Loucy (cell line): ENCODE measurements at regions not wholly inside any gene's neighbourhood (a gene's known extent, or its start where the extent isn't known, plus 50 kb on each side); places are given as distances from the start of the nearest gene placed in this dataset.

ENCODE experiments used
- H2AFZ ChIP-seq: fragments of 200-600 bp; sonication (generic); 2 replicates; pipeline ENCODE4 v1.6.0; 2016; ENCODE audit warnings: antibody characterized with exemption, mild to moderate bottlenecking, low read length, moderate library complexity
- H3F3A ChIP-seq: fragments of 200-600 bp; 2 replicates; pipeline ENCODE4 v1.6.0; 2016; ENCODE audit warnings: antibody characterized with exemption, low read depth, mild to moderate bottlenecking
- H3K27me3 ChIP-seq: fragments of 200-600 bp; sonication (generic); 2 replicates; pipeline ENCODE4 v1.6.1; 2014; ENCODE audit warnings: low read length, mild to moderate bottlenecking; ENCODE audit not compliant: insufficient read depth, poor library complexity, severe bottlenecking
- H3K36me3 ChIP-seq: fragments of 200-600 bp; sonication (generic); 2 replicates; pipeline ENCODE4 v1.6.1; 2016; ENCODE audit warnings: low read length; ENCODE audit not compliant: insufficient read depth
- H3K4me1 ChIP-seq: fragments of 200-600 bp; sonication (generic); 2 replicates; pipeline ENCODE4 v1.5.1; 2014; ENCODE audit warnings: low read length, mild to moderate bottlenecking; ENCODE audit not compliant: insufficient read depth, poor library complexity, severe bottlenecking
- H3K4me2 ChIP-seq: fragments of 200-600 bp; sonication (generic); 2 replicates; pipeline ENCODE4 v1.6.0; 2014; ENCODE audit warnings: antibody characterized with exemption, low read length, low read depth, mild to moderate bottlenecking; ENCODE audit not compliant: poor library complexity, severe bottlenecking
- H3K4me3 ChIP-seq: fragments of 200-600 bp; sonication (generic); 2 replicates; pipeline ENCODE4 v1.5.1; 2014; ENCODE audit warnings: low read length, mild to moderate bottlenecking, mixed read lengths; ENCODE audit not compliant: poor library complexity, severe bottlenecking
- H3K79me2 ChIP-seq: fragments of 200-600 bp; sonication (generic); 2 replicates; pipeline ENCODE4 v1.6.1; 2014; ENCODE audit warnings: low read length; ENCODE audit not compliant: insufficient read depth
- H3K9ac ChIP-seq: fragments of 200-600 bp; sonication (generic); 2 replicates; pipeline ENCODE4 v1.6.0; 2014; ENCODE audit warnings: mild to moderate bottlenecking, low read depth, low read length, moderate library complexity; ENCODE audit not compliant: poor library complexity, severe bottlenecking
- H3K9me2 ChIP-seq: fragments of 200-600 bp; sonication (generic); replicated peaks from 2 replicates; pipeline ENCODE4 v1.6.1; 2016; ENCODE audit warnings: low read depth, low read length, mixed read lengths
- H3K9me3 ChIP-seq: fragments of 200-600 bp; sonication (generic); 2 replicates; pipeline ENCODE4 v1.6.1; 2014; ENCODE audit warnings: mild to moderate bottlenecking, antibody characterized with exemption, low read length, low read depth; ENCODE audit not compliant: insufficient read depth
- H4K20me1 ChIP-seq: fragments of 200-600 bp; sonication (generic); 2 replicates; pipeline ENCODE4 v1.6.0; 2014; ENCODE audit warnings: antibody characterized with exemption, low read length, mild to moderate bottlenecking; ENCODE audit not compliant: insufficient read depth, poor library complexity, severe bottlenecking
- EZH2phosphoT487 ChIP-seq: fragments of 200-600 bp; IDR thresholded peaks from 2 replicates; pipeline ENCODE4 v1.6.1; 2018; ENCODE audit warnings: antibody characterized with exemption, mild to moderate bottlenecking, moderate library complexity, borderline replicate concordance
- TF ChIP-seq, protein P1 (sequence below): fragments of 200-600 bp; sonication (generic); conservative IDR thresholded peaks from 2 replicates; pipeline ENCODE4 v1.5.1; 2014; ENCODE audit warnings: mild to moderate bottlenecking, antibody characterized with exemption, low read length

DNA sequence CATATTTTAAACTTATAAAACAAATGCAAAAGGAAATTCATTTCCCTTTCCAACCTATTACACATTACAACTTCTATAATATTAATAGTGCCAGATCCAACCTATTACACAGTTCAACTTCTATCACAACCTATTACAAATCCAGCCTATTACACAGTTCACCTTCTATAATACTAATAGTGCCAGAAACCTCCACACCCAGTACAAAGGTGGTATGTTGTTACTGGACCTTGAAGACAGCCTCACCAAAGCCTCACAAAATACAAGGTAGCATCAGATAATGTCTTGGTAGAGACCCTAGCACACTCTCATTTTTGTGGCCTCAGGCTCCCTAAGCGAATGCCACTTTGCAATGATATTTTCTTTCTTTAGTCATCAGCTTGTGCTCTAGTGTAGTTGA is 68.7 kb upstream of the PELI2 start:
- no peak overlapping the region for H3K4me2 ChIP-seq
- no peaks in the 10 kb centered on the region for H3K27me3 ChIP-seq
- H4K20me1 ChIP-seq, result no peaks in the 10 kb centered on the region
- H3K9ac ChIP-seq, result no peak overlapping the region
- TF ChIP-seq, protein P1, sequence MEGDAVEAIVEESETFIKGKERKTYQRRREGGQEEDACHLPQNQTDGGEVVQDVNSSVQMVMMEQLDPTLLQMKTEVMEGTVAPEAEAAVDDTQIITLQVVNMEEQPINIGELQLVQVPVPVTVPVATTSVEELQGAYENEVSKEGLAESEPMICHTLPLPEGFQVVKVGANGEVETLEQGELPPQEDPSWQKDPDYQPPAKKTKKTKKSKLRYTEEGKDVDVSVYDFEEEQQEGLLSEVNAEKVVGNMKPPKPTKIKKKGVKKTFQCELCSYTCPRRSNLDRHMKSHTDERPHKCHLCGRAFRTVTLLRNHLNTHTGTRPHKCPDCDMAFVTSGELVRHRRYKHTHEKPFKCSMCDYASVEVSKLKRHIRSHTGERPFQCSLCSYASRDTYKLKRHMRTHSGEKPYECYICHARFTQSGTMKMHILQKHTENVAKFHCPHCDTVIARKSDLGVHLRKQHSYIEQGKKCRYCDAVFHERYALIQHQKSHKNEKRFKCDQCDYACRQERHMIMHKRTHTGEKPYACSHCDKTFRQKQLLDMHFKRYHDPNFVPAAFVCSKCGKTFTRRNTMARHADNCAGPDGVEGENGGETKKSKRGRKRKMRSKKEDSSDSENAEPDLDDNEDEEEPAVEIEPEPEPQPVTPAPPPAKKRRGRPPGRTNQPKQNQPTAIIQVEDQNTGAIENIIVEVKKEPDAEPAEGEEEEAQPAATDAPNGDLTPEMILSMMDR, result no peak
- no peak for TF ChIP-seq EZH2phosphoT487
- no peaks in the 10 kb centered on the region for H3K9me3 ChIP-seq
- H3K4me3 ChIP-seq, result no peak overlapping the region
- no peaks in the 10 kb centered on the region for H3K79me2 ChIP-seq
- H3K4me1 ChIP-seq, result no peaks in the 10 kb centered on the region
- no peak overlapping the region for H2AFZ ChIP-seq
- no peaks in the 10 kb centered on the region for H3K36me3 ChIP-seq
- H3F3A ChIP-seq, result no peaks in the 10 kb centered on the region
- H3K9me2 ChIP-seq, result no peaks in the 10 kb centered on the region

DNA sequence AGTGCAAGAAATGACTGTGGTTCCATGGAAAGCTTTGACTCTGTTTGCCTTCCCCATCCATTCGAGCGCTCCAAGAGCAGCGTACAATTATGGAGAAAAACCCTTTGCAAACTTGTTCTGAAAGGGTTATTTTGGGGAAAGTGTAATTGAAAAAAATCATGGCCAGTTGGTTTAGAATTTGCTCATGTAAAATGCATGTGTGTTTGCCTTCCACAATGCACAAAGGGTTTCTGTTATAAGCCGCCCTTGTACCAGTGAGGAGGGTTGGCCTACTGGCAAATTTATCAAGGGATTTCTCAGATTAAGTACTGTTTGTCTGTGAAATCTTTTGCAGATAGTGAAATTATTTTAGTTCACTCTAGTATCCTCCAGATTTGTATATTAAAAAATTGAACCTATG is 62.7 kb upstream of the PELI2 start:
- H3K9ac ChIP-seq, result no peak overlapping the region
- H2AFZ ChIP-seq, result no peak overlapping the region
- H3K79me2 ChIP-seq, result no peaks in the 10 kb centered on the region
- TF ChIP-seq, protein P1, result no peak
- no peak for TF ChIP-seq EZH2phosphoT487
- H3F3A ChIP-seq, result no peaks in the 10 kb centered on the region
- no peak overlapping the region for H3K4me3 ChIP-seq
- no peak overlapping the region for H3K4me2 ChIP-seq
- no peaks in the 10 kb centered on the region for H3K4me1 ChIP-seq
- no peaks in the 10 kb centered on the region for H3K9me3 ChIP-seq
- no peaks in the 10 kb centered on the region for H4K20me1 ChIP-seq
- H3K36me3 ChIP-seq, result no peaks in the 10 kb centered on the region
- H3K27me3 ChIP-seq, result no peaks in the 10 kb centered on the region
- no peaks in the 10 kb centered on the region for H3K9me2 ChIP-seq

DNA sequence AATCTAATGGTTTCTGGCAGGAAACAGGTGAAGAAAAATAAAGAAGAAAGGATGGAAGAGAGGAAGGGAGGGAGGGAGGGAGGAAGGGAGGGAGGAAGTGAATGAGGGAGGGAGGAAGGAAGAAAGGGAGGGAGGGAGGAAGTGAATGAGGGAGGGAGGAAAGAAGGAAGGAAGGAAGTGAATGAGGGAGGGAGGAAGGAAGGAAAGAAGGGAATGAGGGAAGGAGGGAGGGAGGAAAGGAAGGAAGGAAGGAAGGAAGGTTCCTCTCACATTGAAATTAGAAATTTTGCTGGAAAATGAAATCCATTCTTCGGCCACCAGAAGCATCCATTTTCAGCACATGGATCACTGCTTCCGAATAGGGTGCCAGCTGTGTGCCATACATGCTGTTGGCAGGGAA is 62.2 kb upstream of the PELI2 start:
- no peaks in the 10 kb centered on the region for H3K4me1 ChIP-seq
- no peak overlapping the region for H3K4me3 ChIP-seq
- H3K9ac ChIP-seq, result no peak overlapping the region
- no peaks in the 10 kb centered on the region for H3K9me3 ChIP-seq
- no peaks in the 10 kb centered on the region for H3F3A ChIP-seq
- H3K27me3 ChIP-seq, result no peaks in the 10 kb centered on the region
- H3K36me3 ChIP-seq, result no peaks in the 10 kb centered on the region
- H2AFZ ChIP-seq, result no peak overlapping the region
- H3K9me2 ChIP-seq, result no peaks in the 10 kb centered on the region
- H4K20me1 ChIP-seq, result no peaks in the 10 kb centered on the region
- H3K79me2 ChIP-seq, result no peaks in the 10 kb centered on the region
- TF ChIP-seq, protein P1, result no peak
- TF ChIP-seq EZH2phosphoT487, result no peak
- no peak overlapping the region for H3K4me2 ChIP-seq
